MM.1S (cell line): ENCODE measurements at regions not wholly inside any gene's neighbourhood (a gene's known extent, or its start where the extent isn't known, plus 50 kb on each side); places are given as distances from the start of the nearest gene placed in this dataset.

Source experiments
- DNase-seq: peaks from one replicate; pipeline ENCODE4 v3.0.0-alpha.2; 2015
- H2AFZ ChIP-seq: fragments of 300-600 bp; sonication (generic); 2 replicates; pipeline ENCODE4 v1.6.0; 2016; ENCODE audit warnings: antibody characterized with exemption, low read length
- H3F3A ChIP-seq: fragments of 300-600 bp; sonication (generic); 2 replicates; pipeline ENCODE4 v1.6.1; 2016; ENCODE audit warnings: mild to moderate bottlenecking, antibody characterized with exemption, low read length, moderate library complexity, mixed read lengths; ENCODE audit not compliant: insufficient read depth
- H3K27ac ChIP-seq: fragments of 300-600 bp; sonication (generic); 2 replicates; pipeline ENCODE4 v1.5.1; 2016; ENCODE audit warnings: mild to moderate bottlenecking, low read length
- H3K27me3 ChIP-seq: fragments of 300-600 bp; sonication (generic); replicated peaks from 2 replicates; pipeline ENCODE4 v1.6.0; 2016; ENCODE audit warnings: low read length; ENCODE audit not compliant: insufficient read depth
- H3K36me3 ChIP-seq: fragments of 300-600 bp; sonication (generic); replicated peaks from 2 replicates; pipeline ENCODE4 v1.6.1; 2016; ENCODE audit warnings: mild to moderate bottlenecking, low read length, mixed read lengths; ENCODE audit not compliant: insufficient read depth
- H3K4me1 ChIP-seq: fragments of 300-600 bp; sonication (generic); 2 replicates; pipeline ENCODE4 v1.6.1; 2016; ENCODE audit warnings: low read length, mixed read lengths
- H3K4me2 ChIP-seq: fragments of 300-600 bp; sonication (generic); 2 replicates; pipeline ENCODE4 v1.6.0; 2016; ENCODE audit warnings: low read depth, low read length
- H3K4me3 ChIP-seq: fragments of 300-600 bp; sonication (generic); 2 replicates; pipeline ENCODE4 v1.5.1; 2016; ENCODE audit warnings: low read length, mixed read lengths
- H3K79me2 ChIP-seq: fragments of 300-600 bp; sonication (generic); 2 replicates; pipeline ENCODE4 v1.6.1; 2016; ENCODE audit warnings: mixed run types, low read length, mixed read lengths
- H3K9ac ChIP-seq: fragments of 300-600 bp; sonication (generic); 2 replicates; pipeline ENCODE4 v1.6.1; 2016; ENCODE audit warnings: low read length, mixed read lengths
- H3K9me2 ChIP-seq: fragments of 300-600 bp; sonication (generic); replicated peaks from 2 replicates; pipeline ENCODE4 v1.6.1; 2016; ENCODE audit warnings: mild to moderate bottlenecking, low read length, mixed read lengths; ENCODE audit not compliant: insufficient read depth
- H3K9me3 ChIP-seq: fragments of 300-600 bp; sonication (generic); replicated peaks from 2 replicates; pipeline ENCODE4 v1.6.1; 2016; ENCODE audit warnings: mild to moderate bottlenecking, low read length, mixed read lengths; ENCODE audit not compliant: insufficient read depth
- H4K20me1 ChIP-seq: fragments of 300-600 bp; sonication (generic); 2 replicates; pipeline ENCODE4 v1.6.1; 2016; ENCODE audit warnings: mild to moderate bottlenecking, low read length, moderate library complexity, mixed read lengths; ENCODE audit not compliant: insufficient read depth
- CTCF ChIP-seq: fragments of 300-600 bp; sonication (generic); IDR thresholded peaks from 2 replicates; pipeline ENCODE4 v1.5.1; 2016; ENCODE audit warnings: antibody characterized with exemption, low read length, mixed read lengths
- EZH2 ChIP-seq: fragments of 300-600 bp; sonication (generic); optimal IDR thresholded peaks from 2 replicates; pipeline ENCODE3; 2017; ENCODE audit warnings: low read depth, mild to moderate bottlenecking, antibody characterized with exemption, low read length, mixed read lengths
- EZH2phosphoT487 ChIP-seq: fragments of 300-600 bp; sonication (generic); IDR thresholded peaks from 2 replicates; pipeline ENCODE4 v1.6.1; 2018; ENCODE audit warnings: antibody characterized with exemption, low read length

- no peak overlapping the region for H3K9ac ChIP-seq
- H3K9me2 ChIP-seq, result no peaks in the 10 kb centered on the region
- DNase-seq, result no peak
- H3K27me3 ChIP-seq, result no peaks in the 10 kb centered on the region
- H3K79me2 ChIP-seq, result no peaks in the 10 kb centered on the region
- H3K4me2 ChIP-seq, result no peak overlapping the region
- H2AFZ ChIP-seq, result no peak overlapping the region
- H3F3A ChIP-seq, result no peaks in the 10 kb centered on the region
- H3K4me3 ChIP-seq, result no peak overlapping the region
- H3K36me3 ChIP-seq, result no peaks in the 10 kb centered on the region
- H3K9me3 ChIP-seq, result no peaks in the 10 kb centered on the region
- H3K27ac ChIP-seq, result no peak overlapping the region
- H3K4me1 ChIP-seq, result no peaks in the 10 kb centered on the region
- no peaks in the 10 kb centered on the region for H4K20me1 ChIP-seq
- TF ChIP-seq EZH2phosphoT487, result no peak
- TF ChIP-seq EZH2, result no peak
- TF ChIP-seq CTCF, result no peak
Observed at GRCh38 chr14:82482345-82482744, 948.7 kb upstream of the SEL1L start.

GRCh38 chr14:82488473-82488872 is 954.8 kb upstream of the SEL1L start:
- Histone ChIP-seq H3K9me2 (no peaks in the 10 kb centered on the region), H3K4me3 (no peak overlapping the region), H3K36me3 (no peaks in the 10 kb centered on the region), H3K27me3 (no peaks in the 10 kb centered on the region), H3K4me1 (no peaks in the 10 kb centered on the region), H2AFZ (no peak overlapping the region), H3K27ac (no peak overlapping the region), H4K20me1 (no peaks in the 10 kb centered on the region), H3K9ac (no peak overlapping the region), H3K9me3 (no peaks in the 10 kb centered on the region), H3K4me2 (no peak overlapping the region), H3K79me2 (no peaks in the 10 kb centered on the region), H3F3A (no peaks in the 10 kb centered on the region)
- DNase-seq, result no peak
- TF ChIP-seq CTCF (no peak), EZH2phosphoT487 (no peak), EZH2 (no peak)

- no peak overlapping the region for H2AFZ ChIP-seq
- no peak overlapping the region for H3K4me3 ChIP-seq
- H3F3A ChIP-seq, result no peaks in the 10 kb centered on the region
- TF ChIP-seq EZH2 (no peak), EZH2phosphoT487 (no peak), CTCF (no peak)
- no peak overlapping the region for H3K4me2 ChIP-seq
- H3K9me2 ChIP-seq, result no peaks in the 10 kb centered on the region
- H3K9ac ChIP-seq, result no peak overlapping the region
- H3K4me1 ChIP-seq, result no peaks in the 10 kb centered on the region
- no peaks in the 10 kb centered on the region for H4K20me1 ChIP-seq
- H3K36me3 ChIP-seq, result no peaks in the 10 kb centered on the region
- H3K79me2 ChIP-seq, result no peaks in the 10 kb centered on the region
- no peak overlapping the region for H3K27ac ChIP-seq
- no peak for DNase-seq
- no peaks in the 10 kb centered on the region for H3K9me3 ChIP-seq
- H3K27me3 ChIP-seq, result no peaks in the 10 kb centered on the region
Observed at GRCh38 chr14:82490397-82490796, 956.7 kb upstream of the SEL1L start.
